NOMO-1 treated with DMSO at 0.1 percent for 48 hours (cell line): ENCODE measurements at regions not wholly inside any gene's neighbourhood (a gene's known extent, or its start where the extent isn't known, plus 50 kb on each side); places are given as distances from the start of the nearest gene placed in this dataset.
"Not testable (repeated sequence)": the region's sequence is repeated elsewhere in the genome, so short reads cannot be mapped to it uniquely, and the experiment has no call there.

Experiments
- DNase-seq: peaks from one replicate; lab custom pipeline; 2025; ENCODE audit not compliant: unreplicated experiment; lab: John Stamatoyannopoulos, UW

DNA sequence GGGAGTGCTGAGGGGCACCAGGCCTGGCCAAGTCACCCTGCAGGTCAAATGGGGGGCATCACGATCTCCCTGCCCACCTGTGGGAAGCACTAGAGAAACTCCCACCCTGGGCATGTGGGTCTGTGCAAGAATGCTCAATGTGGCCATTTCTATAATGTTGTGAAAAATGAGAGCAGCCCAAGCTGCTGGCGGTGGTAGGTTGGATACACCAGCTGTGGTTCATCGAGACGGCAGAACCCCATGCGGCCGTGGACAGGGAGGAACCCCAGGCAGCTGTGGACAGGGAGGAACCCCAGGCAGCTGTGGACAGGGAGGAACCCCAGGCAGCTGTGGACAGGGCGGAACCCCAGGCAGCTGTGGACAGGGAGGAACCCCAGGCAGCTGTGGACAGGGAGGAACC, 129.1 kb downstream of the BRD1 start:
- DNase-seq: not testable (repeated sequence)

DNA sequence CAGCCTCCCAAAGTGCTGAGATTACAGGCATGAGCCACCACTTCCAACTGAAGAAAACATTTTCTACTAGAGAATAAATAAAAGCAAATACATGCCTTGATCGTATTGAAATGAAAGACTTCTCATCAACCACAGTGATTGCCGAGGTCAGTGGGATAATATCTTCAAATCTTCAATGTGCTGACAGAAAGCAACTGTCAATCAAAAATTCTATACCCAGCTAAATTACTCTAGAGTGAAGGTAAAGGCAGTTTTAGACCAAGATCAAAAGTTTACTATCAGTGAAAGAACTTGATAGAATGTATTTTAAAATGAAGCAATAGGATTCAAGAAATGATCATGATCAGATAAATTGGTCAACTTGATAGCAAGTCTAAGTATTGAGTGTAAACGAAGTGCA, 130.6 kb downstream of the BRD1 start:
- no peak for DNase-seq

DNA sequence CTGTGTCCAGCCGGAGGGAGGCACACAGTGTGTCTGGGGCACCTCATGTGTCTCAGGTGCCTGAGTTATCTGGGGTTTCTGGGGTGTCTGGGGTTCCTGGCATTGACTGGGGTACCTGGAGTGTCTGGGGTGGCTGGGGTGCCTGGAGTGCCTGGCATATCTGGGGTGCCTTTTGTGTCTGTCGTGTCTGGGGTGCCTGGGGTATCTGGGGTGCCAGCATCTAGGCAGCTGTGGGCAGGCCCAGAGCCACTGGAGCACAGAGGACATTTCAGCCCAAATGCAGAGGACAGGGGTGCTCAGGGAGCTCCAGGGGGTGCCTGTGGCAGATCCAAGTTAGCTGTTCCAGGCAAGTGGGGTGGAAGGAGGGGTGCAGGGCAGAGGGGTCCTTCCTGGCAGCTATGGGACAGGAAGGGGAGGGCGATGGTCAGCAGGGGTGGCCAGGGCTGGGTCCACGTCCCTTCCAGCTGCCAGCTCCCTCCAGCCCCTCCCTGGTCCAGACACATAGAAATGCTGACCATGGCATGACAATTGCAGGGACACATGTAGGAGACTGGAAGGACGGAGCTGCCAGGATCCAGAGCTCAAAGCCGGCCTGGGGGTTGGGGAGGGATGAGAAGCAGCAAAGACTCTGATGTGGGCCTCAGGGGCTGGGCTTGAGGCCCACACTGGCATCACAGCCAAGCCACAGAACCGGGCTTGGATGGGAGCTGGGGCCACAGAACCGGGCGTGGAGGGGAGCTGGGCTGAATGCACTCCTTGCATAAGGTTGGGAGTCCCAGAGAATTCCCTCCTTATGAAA, 133.0 kb downstream of the BRD1 start:
- no peak for DNase-seq

DNA sequence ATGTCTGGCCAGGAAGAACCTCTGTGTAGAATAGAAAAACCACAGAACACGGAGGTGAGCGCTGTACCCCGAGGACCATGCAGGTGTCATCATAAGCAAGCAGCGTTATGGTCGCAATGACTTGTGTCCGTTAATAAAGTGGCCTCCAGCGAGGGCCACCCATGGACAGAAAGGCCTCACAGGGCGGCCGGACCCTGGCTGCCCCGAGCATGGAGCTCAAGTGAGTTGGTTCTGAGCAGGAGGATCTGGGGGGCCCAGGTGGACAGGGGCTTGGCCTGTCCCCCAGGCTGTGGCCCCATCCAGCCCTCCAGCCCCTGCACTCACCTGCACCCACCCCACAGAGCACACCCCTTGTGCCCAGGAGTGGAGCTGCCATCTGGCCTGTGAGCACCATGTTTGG, 133.8 kb downstream of the BRD1 start:
- DNase-seq: no peak

DNA sequence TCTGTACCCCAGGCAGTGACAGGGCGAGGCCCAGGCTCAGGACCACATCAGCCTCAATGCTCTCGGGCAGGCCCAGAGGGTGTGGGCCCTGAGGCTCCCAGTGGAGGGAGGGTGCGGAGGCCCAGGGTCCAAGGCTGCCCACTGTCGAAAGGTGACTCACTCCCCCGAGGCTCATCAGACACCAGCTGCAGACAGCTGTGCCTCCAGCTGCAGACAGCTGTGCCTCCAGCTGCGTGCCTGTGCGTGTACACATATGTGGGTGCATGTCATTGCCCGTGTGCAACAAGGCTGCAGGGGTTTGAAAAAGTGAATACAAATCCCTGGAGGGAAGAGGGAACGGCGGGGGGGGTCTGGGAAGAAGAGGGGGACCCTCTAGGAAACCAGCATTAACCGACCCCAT, 134.3 kb downstream of the BRD1 start:
- DNase-seq: no peak

DNA sequence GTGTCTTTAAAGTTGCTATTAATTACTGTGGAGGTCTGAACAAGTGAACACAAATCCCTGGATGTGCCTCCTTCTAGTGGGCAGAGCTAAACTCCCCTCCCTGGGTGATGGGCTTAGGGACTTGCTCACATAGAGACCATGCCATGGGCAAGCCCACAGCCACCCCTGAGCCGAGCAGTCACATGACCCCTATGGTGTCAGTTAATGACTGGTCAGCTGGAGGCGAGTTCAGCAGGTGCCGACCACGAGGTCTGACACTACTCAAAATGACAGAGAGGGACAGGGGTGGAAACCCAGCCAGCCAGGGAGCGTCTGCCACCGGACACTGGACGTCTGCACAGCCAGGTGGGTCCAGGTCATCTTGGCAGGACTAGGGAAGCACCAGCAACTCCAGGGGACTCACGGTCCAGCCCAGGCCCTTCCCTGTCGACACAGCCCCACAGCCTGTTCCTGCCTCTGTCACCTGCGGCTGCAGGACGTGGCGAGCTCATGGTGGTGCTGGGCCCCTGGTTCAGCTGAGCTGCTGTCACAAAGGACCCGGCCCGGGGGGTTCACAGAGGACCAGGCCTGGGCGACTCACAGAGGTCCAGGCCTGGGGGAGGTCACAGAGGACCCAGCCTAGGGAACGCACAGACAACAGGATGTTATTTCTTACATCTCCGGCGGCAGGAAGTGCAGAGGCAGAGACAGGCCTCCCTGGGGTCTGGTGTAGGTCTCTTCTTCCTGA, 135.0 kb downstream of the BRD1 start:
- DNase-seq: no peak

DNA sequence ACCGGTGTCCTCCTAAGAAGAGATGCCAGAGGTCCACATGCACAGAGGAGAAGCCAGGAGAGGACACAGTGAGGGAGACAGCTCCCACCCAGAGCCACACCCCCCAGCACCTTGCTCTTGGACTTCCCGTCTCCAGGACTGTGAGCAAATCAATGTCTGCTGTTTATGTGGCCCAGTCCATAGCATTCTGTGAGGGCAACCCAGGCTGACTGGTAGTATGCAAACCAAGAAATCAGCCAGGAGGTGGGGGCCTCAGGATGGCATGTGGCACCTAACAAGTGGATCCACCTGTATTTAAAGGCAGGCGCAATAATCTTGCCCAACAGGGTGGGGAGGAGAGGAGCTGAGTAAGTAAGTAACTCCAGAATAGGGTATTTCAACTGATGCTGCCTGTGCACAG, 136.4 kb downstream of the BRD1 start:
- DNase-seq: no peak

DNA sequence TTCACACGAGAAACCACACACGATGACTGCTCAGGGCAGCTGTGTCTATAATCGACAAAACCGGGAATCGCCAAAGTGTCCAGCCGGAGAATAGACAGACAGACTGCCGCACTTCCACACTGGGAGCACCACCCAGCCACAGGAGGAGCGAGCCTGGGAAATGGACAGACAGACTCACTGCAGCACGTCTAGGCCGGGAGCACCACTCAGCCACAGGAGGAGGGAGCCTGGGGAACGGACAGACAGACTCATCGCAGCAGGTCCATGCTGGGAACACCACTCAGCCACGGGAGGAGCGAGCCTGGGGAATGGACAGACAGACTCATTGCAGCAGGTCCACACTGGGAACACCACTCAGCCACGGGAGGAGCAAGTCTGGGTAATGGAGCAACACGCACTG, 137.2 kb downstream of the BRD1 start:
- no peak for DNase-seq

DNA sequence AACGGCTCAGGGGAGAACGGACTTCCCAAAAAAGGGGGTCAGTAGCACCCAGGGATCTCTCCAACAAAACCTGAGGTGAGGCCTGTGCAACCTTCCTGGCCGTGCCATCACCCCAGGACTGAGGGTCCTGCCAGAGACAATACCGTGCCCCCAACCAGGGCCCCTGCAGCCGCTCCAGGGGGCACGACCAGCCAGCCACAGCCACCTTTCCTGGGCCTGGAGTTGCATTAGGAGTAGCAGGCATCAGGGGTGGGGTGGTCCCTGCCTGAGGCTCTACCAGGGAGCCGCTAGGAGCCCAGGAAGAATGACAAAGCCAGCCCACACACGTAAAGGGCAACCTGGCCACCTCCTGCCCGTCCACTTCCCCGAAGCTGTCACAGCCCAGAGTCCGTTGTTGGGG, 137.8 kb downstream of the BRD1 start:
- no peak for DNase-seq

DNA sequence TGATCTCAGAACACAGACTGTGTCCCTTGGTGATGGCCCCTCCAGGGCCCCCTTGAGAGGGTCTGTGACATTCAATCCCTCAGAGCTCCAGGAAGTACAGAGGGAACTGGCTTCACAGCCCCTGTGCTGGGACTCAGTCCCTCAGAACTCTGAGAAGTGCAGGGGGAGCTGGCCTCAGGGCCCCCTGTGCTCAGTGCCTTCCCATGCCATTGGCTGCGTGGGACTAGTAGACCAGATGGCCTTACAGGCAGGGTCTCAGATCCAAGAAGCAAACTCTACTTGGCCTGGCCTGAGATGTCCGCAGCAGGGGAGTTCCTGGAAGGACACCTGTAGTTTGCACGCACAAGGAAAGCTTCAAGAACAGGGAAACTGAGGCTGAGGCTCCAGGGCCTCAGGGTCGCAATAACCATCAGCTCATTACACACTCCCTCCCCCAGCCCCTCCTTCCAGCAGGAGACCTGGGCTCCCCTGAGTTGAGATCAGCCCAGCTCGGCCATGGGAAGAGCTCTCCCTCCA, 138.4 kb downstream of the BRD1 start:
- no peak for DNase-seq

DNA sequence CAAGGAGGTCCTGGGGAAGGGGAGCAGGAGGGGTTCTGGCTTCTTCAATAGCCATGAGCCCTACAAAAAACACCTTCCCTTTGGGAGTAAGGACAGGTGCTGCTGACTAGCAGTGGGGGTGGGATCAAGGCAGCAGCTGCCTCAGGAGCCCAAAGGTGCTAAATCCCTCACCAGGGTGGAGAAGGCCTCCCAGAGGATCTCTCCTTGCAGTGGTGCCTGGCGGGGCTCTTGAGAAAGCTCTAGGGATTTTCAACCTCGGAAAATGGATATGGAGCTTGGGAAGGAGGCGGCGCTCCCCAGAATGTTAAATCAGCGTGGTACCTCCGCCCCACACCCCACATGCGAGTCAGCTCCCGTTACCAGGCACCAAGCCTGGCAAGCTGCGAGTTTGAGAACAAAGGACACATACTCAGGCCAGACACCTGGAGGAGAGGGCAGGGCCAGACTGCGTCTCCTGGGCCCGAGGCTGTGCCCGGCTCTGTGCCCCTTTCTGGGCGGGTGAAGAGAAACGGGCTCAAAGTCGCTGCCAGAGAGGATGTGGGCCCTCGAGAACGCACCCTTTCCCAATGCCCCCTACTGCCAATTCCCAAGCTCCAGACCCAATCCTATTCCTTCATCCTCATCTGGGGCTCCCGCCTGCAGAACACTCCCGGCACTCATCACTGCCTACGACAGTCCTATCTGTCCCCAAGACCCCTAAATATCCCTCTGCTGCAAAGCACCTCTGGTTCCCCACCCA, 139.0 kb downstream of the BRD1 start:
- DNase-seq: no peak

DNA sequence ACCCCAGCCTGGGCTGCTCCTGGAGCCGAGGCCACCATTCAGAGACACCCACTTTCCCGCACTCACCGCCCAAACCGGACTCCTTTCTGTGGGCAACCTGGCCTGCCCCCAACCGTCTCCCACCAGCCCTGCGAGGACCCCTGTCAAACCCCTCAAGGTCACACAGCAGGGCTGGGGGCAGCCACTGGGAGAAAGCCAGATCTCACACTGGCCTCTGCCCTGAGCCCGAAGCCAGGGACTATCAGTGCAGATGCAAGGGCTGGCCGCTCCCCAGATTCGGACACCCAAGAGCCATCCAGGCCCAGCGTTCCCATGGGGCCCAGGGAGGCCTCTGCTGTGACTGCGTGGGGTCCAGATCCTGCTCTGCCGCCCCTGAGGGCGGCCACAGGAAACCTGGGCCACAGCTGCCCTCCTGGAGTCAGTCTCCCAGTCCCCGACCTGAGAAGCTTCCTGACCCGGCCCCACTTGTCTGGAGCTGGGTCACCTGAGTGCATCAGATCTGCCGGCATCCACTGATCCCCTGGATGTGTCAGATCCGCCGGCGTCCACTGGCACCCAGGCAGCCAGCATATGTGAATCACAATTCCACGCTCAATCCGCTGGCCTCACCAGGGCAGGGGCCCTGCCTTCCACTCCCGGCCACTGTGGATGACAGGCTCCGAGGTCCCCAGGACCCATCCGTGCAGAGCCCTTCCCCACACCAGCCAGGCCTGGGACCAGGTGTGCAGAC, 139.7 kb downstream of the BRD1 start:
- no peak for DNase-seq

DNA sequence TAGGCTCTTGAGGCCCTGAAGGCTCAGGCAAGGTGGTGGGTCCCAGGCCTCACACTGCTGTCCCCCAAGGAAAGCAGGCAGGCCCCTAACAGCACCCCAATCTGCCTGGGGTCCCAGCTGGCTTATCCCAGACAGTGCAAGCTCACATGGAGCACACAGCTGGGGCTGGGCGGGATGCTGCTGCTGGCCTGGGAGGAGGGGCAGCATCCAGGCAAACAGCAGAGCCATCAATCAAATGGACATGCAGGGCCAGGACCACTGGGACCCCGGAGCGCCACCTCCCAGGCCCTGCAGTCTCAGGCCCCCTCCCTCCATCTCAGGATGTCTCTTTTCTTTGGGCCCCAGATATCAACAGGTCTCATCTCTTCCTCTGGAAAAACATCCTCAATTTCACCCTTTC, 140.3 kb downstream of the BRD1 start:
- DNase-seq: no peak

DNA sequence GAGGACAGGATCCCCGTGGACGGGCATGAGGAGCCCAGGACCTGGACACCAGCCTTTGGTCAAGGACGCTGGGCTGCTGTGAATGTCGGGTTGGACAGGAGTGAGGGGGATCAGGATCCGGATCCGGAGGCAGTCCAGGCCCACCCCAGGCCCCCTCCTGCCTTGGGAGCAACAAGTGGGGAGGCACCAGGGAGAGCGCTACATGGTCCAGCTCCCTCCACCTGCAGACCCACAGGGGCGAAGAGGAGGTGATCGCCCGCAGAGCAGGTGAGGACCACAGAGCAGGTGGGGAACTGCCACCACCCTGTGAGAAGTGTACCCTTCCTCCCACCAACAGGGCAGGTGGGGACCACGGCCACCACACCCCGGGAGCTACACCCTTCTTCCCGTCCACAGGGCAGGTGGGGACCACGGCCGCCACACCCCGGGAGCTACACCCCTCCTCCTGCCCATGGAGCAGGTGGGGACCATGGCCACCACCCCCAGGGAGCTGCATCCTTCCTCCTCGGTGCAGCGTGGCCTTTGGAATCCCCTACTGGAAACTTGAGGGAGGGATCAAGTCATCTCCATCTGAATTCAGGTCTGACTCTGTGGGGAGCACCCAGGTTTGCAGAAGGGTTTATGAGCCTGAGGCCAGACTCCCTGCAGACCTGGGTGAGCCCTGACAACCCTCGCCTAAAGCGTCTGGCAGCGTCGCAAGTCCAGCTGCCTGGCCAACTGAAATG, 141.0 kb downstream of the BRD1 start:
- DNase-seq: no peak

DNA sequence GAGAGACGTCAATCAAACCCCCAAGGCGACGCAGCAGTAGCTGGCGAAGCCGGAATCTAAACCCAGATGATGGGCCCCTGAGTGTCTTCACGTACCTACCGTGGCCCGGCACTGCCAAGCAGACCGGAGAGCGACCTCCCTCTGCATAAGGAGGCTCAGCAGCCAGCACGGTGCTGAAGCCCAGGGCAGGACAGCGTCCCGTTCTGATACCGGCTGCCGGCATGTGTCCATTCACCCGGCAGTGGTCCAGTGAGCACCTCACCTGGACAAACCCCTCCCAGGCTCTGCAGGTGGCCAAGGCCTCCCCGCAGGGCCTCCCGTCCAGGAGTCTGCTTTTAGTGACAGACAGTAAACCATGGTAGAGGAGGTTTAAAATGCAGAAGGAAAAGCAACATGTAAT, 142.0 kb downstream of the BRD1 start:
- no peak for DNase-seq

DNA sequence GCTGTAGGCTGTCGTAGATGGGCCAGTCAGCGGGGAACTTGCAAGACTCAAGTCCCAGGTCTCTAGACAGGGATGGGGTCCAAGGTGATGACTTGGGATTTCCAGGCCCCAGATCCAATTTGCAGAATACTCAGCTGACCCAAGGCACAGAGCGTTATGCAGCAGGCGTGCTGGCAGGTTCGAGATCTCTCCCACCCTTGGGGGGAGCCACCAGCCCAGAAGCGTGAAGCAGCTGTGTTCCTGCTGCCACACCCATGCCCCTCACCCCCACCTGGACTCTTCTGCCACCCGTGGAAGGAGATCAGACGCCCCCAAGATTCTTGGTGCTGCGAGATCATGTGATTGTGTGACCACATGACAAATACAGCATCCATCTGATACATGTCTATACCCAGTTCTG, 142.6 kb downstream of the BRD1 start:
- no peak for DNase-seq

DNA sequence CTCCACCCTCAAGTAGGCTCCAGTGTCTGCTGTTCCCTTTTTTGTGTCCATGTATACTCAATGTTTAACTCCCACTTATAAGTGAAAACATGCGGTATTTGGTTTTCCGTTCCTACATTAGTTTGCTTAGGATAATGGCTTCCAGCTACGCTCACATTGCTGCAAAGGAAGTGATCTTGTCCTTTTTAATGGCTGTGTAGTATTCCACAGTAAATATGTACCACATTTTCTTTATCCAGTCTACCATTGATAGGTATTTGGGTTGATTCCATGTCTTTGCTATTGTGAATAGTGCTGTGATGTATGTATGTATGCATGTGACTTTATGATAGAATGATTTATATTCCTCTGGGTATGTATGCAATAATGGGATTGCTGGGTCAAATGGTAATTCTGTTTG, 144.6 kb downstream of the BRD1 start:
- DNase-seq: no peak

DNA sequence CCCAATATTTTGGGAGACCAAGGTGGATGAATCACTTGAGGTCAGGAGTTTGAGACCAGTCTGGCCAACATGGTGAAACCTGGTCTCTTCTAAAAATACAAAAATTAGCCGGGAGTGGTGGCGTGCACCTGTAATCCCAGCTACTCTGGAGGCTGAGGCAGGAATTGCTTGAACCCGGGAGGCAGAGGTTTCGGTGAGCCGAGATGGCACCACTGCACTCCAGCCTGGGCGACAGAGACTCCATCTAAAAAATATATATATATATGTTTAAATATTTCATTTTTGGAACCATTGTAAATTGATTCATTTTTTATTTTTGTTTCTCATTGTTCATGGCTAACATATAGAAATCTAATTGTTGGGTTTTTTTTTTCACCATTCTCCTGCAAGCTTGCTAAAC, 146.9 kb downstream of the BRD1 start:
- DNase-seq: not testable (repeated sequence)

DNA sequence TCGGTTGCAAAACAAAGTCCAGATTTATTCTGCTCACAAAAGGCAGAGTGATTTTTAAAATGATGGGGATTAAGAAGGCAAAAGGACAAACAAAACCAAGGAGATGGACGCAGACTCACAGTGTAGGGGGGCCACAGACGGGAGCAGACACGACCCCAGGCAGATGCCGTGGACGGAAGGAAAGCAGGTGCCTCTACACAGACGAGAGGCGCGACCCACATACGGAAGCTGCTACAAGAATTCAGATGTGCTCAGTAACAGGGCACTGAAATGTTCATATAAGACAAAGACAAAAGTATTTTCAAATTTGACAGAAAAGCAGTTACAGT, 148.9 kb downstream of the BRD1 start:
- no peak for DNase-seq

DNA sequence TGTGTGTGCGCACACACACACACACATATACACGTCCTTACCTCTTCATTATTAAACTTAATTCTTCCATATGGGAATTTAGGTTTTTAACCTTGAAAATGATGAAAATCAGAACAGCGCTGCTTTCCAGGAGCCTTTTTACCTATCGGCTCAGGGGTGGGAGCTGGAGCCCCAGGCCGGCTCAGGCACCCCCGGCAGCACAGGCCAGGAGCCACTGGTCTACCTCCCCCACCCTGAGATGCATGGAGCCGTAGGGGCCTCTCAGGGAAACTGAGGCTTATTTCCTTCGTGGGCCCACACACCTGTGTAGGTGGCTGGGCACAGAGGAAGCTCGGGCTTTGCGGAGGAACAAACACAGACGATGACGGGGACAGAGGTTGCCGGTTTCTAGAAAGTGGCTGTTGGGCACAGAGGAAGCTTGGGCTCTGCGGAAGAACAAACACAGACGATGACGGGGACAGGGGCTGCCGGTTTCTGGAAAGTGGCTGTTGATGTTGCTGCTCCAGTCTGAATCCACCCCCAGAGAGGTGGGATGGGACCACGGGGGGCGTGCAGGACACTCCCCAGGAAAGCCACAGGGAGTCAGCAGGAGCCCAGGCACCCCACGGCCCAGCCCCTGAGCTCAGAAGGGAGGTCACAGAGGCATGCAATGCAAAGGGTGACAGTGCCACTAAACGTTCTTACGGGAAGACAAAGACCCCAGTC, 149.4 kb downstream of the BRD1 start:
- DNase-seq: no peak
